C4-2B (cell line): ENCODE measurements at regions not wholly inside any gene's neighbourhood (a gene's known extent, or its start where the extent isn't known, plus 50 kb on each side); places are given as distances from the start of the nearest gene placed in this dataset.

Source experiments
- CTCF ChIP-seq: fragments of 450-650 bp; conservative IDR thresholded peaks from 2 replicates; pipeline ENCODE4 v1.5.1; 2017; ENCODE audit warnings: mild to moderate bottlenecking
- ZFX ChIP-seq: fragments of 450-650 bp; IDR thresholded peaks from 2 replicates; pipeline ENCODE4 v1.6.1; 2017

GRCh38 chrX:63561425-63561824 is 210.3 kb upstream of the SPIN4 start:
- TF ChIP-seq CTCF (no peak), ZFX (no peak)
